SK-N-MC (cell line): ENCODE measurements at regions not wholly inside any gene's neighbourhood (a gene's known extent, or its start where the extent isn't known, plus 50 kb on each side); places are given as distances from the start of the nearest gene placed in this dataset.

Experiments used
- EZH2 ChIP-seq: fragments of 200-600 bp; sonication (generic); IDR thresholded peaks from one replicate; pipeline ENCODE4 v1.6.1; 2017; ENCODE audit warnings: antibody characterized with exemption
- FOXP2 ChIP-seq: optimal IDR thresholded peaks from 2 replicates; pipeline ENCODE3; 2011; ENCODE audit warnings: mild to moderate bottlenecking, moderate library complexity; ENCODE audit not compliant: insufficient read depth; ENCODE audit errors: extremely low read length, control extremely low read depth
- POLR2AphosphoS5 ChIP-seq: IDR thresholded peaks from 2 replicates; pipeline ENCODE4 v1.6.1; 2012; ENCODE audit warnings: mild to moderate bottlenecking, low read depth, low read length, borderline replicate concordance

GRCh38 chr12:59131462-59131861, 211.2 kb upstream of the LRIG3 start:
- TF ChIP-seq EZH2 (no peak), POLR2AphosphoS5 (no peak), FOXP2 (no peak)
